Esophagus muscularis mucosa (tissue), 3 donors: ENCODE measurements at regions not wholly inside any gene's neighbourhood (a gene's known extent, or its start where the extent isn't known, plus 50 kb on each side); places are given as distances from the start of the nearest gene placed in this dataset.

Experiments
- CTCF ChIP-seq, 3 experiments: fragments of 200-600 bp in 2 of 3; fragments of 450-650 bp in 1 of 3; sonication (generic) in 2 of 3; IDR thresholded peaks; one replicate each; pipeline ENCODE4 v1.5.1; 2017 to 2019; ENCODE audit warnings: antibody characterized with exemption in 3 of 3, mild to moderate bottlenecking in 2 of 3, moderate library complexity in 1 of 3
- EP300 ChIP-seq: sonication (generic); formaldehyde crosslinking; IDR thresholded peaks from one replicate; pipeline ENCODE4 v1.6.1; 2017; ENCODE audit warnings: antibody characterized with exemption

- TF ChIP-seq CTCF (IDR thresholded peaks at IDR 0.05) (no peak), EP300 (no peak)
These were observed 1132.0 kb upstream of the LRRTM3 start for GRCh38 chr10:65793738-65794425.
